Fibroblast of peridontal ligament (primary cell): ENCODE measurements at regions not wholly inside any gene's neighbourhood (a gene's known extent, or its start where the extent isn't known, plus 50 kb on each side); places are given as distances from the start of the nearest gene placed in this dataset.

Source experiments
- DNase-seq: peaks from one replicate; pipeline ENCODE4 v3.0.0-alpha.2; 2010; ENCODE audit errors: extremely low read depth

DNA sequence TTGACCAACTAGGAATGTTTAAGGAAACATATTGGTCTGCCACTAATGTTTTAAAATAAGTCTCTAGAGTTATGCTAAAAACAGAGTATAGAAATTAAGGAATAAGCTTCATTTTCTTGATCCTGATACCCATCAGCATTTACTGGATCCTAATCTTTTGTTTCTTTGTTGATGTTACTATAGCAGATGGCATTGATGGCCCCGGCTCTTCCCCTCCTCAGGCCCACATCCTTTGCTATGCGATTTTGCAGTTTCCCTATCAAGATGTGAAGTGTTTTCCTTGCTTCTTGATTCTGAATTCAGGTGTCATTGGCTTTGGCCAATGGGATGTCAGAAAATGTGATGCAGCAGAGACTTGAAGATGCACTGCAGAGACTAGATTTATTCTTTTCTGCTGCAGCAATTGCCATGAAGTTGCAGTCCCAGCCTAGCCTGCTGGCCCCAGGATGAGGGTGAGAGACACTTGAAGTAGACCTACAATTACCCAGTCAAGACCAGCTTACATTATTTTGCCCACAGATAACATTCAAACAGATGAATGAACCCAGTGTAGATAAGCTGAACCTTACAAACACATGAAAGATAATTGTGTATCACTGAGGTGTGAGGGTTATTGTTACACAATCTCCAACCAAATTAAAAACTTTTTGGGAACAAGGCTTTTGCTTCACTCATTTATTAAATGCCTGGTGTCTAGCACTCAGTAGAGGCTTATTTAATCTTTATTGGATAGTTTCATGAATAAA, 115.2 kb upstream of the ITGA4 start:
- no peak for DNase-seq

DNA sequence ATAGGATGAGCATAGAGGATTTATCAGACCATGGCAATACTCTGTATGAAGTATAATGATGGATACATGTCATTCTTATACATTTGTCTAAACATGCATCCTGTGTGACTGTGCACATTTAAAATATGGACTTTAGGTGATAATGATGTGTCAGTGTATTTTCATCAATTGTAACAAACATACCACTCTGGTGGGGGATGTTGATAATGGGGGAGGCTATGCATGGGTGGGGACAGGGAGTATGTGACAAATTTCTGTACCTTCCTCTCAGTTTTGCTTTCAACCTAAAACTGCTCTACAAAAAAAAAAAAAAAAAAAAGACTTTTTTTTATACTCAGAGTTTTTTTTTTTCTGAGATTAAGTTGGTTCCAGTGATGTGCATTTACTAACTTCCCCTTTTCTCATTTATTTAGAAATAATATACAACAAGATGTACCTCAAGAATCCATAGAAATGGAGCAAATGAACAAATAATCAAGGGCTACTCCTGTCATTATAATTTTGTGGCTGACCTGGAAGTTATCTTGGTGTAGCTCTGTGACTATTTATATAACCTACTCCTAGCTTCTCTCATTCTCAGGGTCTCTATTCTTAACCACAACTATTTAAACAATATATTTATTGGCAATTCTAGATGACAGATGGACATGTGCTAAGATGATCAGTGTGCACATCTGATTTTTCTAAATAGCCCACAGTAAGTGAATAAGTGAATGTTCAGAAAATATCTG, 108.9 kb upstream of the ITGA4 start:
- no peak for DNase-seq

GRCh38 chr2:181352158-181352557, 105.0 kb upstream of the ITGA4 start:
- no peak for DNase-seq

DNA sequence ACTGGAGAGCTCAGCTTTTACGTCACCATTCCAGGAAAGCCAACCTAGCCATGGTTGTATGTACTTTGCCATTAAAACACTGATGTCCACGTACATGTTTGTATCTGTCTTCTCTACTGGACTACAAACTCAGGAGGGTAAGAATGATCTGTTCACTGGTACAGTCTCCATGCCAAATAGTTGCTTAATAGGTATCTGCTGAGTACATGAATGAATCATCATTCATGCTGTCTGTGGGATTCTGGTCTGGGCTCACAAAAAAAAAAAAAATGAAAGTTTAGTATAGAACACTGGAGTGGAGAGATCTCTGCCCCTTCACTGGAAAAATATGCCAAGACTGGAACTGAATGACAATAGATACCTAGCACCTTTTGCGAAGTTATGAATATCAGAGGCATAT, 102.6 kb upstream of the ITGA4 start:
- peak; percentile 87 for DNase-seq

DNA sequence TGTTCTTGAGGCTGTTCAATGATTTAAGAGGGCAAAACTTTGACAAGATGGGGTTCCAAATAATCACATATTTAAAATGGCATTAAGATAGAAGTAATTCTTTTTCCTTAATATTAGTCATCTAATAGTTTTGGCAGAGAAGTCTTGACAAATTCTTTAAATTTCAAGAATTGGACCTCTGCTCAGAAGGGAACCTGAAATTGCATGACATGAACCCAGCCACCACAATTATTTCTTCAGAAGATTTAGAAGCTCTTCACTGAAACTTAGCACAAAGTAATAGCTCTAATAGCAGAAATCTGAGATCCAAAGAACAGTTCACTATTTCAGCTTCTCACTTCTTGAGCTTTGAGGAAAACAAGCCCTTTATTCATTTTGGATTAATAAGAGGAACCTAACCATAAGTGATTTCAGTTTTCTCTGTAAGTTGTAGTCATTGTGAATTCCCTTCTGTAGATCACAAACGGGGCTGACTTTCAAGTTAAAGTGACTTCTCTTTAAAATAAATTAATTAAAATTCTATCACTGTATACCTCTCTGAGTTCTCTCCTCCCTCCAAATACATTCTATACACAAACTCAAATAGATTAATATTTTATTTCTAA, 100.6 kb upstream of the ITGA4 start:
- DNase-seq: no peak

- DNase-seq: no peak
Observed at GRCh38 chr2:181357979-181358378, 99.2 kb upstream of the ITGA4 start.

DNA sequence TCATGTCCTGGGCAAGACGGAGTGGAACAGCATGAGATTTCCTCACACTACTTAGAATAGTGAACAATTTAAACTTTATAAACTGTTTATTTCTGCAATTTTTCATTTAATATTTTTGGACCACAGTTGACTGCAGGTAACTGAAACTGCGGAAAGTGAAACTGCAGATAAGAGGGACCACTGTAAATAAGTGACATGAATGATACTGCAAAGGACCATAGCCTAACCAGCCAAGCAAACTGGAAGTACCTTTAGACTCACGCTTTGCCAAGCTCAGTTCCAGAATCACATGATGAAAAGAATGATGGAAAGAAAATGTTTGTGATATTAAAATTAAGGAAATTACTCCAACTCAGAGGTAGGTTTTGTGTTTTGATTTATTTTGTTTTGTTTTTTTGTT, 94.6 kb upstream of the ITGA4 start:
- DNase-seq: no peak

DNA sequence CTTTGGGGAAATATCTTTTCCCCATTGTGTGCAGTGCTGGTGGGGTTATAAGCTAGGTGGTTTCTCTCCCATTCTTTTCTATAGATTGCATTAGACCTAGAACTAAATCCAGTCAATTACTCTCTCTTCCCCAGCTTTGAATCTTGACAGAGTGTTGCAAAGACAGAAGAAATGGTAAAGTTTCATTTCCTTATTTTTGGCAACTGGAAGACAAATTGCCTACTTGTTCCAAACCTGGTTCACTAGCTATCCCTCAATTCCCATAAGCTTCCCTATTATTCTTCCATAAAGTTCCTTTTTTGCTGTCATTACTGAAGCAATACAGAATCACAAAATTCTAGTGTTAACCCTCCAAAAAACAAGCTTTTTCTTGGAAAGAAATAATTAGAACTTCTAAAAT, 94.0 kb upstream of the ITGA4 start:
- no peak for DNase-seq

DNA sequence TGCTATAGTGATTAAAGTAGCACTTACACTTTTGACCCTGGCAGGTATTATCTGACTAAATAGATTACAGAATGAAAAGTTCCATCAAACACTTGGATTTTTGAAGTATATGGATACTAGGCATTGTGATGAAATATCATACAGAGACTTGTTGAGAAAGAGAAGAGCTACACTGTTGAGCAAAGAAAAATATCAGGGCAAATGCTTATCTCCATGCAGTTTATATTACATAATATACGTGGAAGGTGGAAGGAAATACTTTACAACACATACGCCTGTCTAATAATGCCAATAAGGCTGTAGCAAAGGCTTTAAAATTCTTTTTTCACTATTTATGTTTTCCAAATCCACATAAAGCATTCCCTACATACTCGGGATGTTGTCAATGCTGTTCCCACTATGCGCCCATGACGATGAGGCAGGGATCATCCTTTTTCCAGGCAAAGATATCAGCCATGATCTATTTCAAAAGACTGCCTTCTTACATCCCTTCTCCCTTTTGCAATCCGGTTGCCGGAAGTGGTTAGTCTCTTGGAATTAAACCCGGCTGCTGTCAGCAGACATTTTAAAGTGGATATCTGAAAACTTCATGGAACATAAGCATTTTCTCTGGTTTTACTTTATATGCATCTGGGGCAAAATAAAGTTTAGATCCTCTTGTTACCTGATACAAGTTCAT, 92.6 kb upstream of the ITGA4 start:
- DNase-seq: no peak

DNA sequence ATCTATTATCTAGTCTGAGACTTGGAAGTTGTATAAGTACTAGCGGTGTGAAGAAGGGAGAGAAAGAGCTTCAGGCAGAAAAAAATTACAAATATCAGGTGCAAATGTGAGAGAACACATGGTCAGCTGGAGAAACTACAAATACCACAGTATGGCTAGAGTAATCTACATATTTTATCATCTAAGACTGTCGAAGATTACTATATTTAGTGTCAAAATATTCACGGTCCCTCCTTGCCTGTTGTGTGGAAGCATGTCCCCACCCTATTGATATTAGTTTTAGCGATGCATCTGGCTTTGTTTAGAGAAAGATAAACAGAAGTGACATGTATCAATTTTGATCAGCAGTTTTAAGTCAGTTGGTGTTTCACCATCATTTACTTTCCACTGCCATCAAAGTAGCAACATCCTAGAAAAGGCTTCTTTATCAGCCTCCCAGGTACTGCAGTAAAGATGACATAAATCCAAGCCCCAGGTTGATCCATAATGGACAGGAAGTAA, 90.5 kb upstream of the ITGA4 start:
- DNase-seq: no peak

- no peak for DNase-seq
Observed at GRCh38 chr2:181367411-181367810, 89.8 kb upstream of the ITGA4 start.

GRCh38 chr2:181367906-181368435, 89.2 kb upstream of the ITGA4 start:
- no peak for DNase-seq

DNA sequence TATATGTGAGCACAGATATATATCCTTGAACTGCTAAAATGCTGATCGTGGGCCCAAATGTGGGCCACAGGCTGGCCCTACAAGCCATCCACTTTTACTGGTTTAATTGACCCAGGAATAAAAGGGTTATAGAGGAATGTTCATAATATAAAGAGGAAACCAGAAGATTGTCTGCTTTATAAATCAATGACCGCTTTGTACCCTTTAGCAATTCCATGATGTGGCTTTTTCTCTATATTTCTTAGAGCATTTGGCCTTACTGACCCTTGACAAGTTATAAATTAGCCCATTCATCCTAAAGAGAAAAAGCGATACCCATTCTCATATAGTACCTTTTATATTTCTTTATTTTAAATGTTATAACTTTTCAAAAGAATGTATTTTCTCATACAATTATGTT, 87.1 kb upstream of the ITGA4 start:
- no peak for DNase-seq

DNA sequence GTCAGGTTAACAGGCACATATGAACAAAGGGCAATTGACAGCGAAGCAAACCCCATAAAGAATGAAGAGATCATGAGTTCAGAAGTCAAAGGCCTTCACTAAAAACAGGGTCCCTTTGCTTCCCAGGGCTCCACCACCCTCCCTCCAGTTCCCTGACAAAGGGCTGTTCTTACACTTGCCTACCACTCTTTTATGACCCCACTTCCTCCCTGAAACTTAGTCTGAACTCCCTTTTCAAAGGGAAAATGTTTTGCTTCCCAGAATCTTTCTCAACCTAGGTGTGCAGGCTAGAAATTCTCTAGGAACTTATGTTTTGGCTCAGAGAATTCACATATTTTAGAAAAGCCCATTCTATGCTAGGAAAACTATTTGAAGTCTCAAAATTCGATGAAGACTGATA, 86.0 kb upstream of the ITGA4 start:
- DNase-seq: no peak

DNA sequence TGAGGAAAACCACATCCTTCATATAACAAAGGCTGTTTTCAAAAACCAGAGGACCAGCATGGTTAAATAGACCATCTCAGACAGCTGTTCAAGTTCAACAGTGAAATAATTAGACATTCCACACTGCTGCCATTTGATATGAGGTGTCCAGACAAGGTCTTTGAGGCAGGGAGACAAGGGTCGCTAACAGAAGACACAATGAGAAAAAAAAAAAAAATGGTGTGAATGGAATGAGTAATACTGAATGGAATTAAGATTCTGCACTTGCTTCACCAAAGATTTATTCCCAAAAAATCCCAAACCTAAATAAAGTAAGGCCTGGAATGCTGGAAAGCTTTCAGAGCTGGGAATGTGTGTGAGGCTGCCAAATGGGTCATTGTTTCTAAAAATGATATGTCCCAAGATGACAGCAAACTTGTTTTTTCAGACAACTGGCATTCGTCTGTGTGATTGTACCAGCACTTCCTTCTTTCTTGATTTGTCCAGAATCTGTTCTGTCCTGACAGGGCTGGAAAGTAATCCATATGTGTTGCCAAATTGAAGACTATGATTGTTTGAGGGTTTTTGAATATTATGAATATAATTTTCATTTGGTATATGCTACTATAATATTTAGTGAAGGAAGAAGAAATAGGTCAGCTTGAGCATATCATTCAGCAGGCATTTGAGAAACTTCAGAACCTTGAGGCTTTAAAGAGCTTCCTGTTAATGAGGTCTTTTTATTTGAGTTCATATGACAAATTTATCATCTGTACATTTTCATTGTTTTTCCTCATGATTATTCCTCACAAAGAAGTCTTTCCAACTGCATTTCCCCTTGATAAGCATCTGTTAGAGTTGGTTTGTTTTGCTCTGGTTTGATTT, 85.2 kb upstream of the ITGA4 start:
- DNase-seq: peak; percentile 88

DNA sequence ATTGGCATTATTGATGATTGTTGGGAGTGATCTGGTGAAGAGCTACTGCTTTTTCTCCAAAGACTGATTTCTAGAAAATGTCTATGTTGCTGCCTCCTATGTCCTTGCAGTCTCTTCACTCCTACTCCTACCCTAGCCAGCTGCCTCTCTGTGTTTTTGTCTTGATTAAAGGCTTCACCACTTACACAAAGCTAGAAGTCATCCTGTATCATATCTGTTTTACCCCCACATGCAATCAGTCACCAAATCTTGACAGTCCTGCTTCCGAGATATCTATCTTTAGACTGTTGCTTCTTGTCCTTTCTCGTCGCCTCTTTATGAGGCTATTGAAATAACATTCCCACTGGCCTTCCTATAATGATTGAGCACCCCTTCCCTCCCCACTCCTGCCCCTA, 84.5 kb upstream of the ITGA4 start:
- no peak for DNase-seq

GRCh38 chr2:181374781-181375675, 82.2 kb upstream of the ITGA4 start:
- no peak for DNase-seq

DNA sequence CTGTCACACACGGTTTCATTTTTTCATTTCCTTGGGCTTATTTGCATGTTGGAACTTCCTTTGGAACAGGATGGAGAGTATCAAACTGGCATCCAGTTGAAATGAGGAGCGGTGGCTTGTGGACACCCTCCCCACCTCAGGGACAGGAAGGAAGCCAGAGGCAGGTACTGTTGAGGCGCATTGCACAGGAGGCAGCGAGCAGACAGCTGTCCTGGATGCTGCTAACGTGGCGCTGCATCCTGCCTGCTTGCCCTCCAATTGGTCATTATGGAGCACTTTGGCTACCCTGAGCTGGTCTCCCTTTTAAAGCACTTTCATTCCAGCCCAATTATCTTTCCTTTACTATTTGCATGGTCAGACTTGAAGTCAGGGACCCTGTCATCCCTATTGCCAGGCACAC, 80.7 kb upstream of the ITGA4 start:
- no peak for DNase-seq

- DNase-seq: no peak
Observed at GRCh38 chr2:181376999-181377398, 80.2 kb upstream of the ITGA4 start.

DNA sequence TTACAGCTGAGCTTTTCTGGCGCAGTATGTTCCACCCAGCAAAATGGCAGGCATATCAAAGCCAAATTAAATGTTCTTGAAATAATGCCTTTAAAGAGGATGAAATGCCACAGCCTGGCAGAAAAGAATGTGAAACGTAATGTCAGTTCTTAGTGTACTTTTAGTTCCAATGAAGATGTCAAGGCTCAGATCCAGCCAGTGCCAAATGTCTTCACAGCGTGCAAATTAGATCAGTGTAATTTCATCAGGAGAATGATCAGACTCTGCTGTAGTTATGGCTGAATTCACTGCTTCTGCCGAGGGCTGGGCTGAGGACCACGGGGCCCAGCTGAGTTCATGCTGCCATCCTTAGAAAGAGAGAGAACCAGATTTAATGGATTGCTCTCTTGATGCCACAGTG, 78.7 kb upstream of the ITGA4 start:
- no peak for DNase-seq
